HL-60 (cell line): ENCODE measurements at regions not wholly inside any gene's neighbourhood (a gene's known extent, or its start where the extent isn't known, plus 50 kb on each side); places are given as distances from the start of the nearest gene placed in this dataset.

Experiments used
- POLR2AphosphoS5 ChIP-seq: IDR thresholded peaks from 2 replicates; pipeline ENCODE4 v1.6.1; 2012; ENCODE audit warnings: low read depth
- TF ChIP-seq, protein P1 (sequence below): IDR thresholded peaks from one replicate; pipeline ENCODE4 v1.5.1; 2011; ENCODE audit warnings: low read length, control low read depth, inconsistent platforms; ENCODE audit not compliant: insufficient read depth
- TF ChIP-seq, protein P2 (sequence below): IDR thresholded peaks from 2 replicates; pipeline ENCODE4 v1.6.1; 2012; ENCODE audit warnings: low read depth; ENCODE audit not compliant: insufficient replicate concordance

DNA sequence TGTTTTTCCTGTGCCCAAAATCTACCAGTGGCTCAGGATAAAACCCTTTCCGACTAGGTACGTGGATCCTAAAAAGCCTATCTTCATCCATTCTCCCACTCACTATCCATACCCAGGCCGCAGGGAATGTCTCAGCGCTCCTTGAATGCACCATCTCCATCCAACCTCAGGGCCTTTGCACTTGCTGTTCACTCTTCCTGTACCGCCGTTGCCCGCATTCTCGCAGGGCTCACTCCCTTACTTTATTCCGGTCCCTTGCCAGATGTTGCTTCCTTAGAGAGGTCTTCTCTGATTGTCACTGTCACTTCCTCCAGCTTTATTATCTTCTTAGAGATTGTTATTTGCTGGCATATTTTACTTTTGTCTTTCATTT lies 93.3 kb upstream of the ZNF536 start:
- TF ChIP-seq, protein P1, sequence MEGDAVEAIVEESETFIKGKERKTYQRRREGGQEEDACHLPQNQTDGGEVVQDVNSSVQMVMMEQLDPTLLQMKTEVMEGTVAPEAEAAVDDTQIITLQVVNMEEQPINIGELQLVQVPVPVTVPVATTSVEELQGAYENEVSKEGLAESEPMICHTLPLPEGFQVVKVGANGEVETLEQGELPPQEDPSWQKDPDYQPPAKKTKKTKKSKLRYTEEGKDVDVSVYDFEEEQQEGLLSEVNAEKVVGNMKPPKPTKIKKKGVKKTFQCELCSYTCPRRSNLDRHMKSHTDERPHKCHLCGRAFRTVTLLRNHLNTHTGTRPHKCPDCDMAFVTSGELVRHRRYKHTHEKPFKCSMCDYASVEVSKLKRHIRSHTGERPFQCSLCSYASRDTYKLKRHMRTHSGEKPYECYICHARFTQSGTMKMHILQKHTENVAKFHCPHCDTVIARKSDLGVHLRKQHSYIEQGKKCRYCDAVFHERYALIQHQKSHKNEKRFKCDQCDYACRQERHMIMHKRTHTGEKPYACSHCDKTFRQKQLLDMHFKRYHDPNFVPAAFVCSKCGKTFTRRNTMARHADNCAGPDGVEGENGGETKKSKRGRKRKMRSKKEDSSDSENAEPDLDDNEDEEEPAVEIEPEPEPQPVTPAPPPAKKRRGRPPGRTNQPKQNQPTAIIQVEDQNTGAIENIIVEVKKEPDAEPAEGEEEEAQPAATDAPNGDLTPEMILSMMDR: no peak
- TF ChIP-seq, protein P2, sequence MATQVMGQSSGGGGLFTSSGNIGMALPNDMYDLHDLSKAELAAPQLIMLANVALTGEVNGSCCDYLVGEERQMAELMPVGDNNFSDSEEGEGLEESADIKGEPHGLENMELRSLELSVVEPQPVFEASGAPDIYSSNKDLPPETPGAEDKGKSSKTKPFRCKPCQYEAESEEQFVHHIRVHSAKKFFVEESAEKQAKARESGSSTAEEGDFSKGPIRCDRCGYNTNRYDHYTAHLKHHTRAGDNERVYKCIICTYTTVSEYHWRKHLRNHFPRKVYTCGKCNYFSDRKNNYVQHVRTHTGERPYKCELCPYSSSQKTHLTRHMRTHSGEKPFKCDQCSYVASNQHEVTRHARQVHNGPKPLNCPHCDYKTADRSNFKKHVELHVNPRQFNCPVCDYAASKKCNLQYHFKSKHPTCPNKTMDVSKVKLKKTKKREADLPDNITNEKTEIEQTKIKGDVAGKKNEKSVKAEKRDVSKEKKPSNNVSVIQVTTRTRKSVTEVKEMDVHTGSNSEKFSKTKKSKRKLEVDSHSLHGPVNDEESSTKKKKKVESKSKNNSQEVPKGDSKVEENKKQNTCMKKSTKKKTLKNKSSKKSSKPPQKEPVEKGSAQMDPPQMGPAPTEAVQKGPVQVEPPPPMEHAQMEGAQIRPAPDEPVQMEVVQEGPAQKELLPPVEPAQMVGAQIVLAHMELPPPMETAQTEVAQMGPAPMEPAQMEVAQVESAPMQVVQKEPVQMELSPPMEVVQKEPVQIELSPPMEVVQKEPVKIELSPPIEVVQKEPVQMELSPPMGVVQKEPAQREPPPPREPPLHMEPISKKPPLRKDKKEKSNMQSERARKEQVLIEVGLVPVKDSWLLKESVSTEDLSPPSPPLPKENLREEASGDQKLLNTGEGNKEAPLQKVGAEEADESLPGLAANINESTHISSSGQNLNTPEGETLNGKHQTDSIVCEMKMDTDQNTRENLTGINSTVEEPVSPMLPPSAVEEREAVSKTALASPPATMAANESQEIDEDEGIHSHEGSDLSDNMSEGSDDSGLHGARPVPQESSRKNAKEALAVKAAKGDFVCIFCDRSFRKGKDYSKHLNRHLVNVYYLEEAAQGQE: no peak
- TF ChIP-seq POLR2AphosphoS5: no peak
